IMR-90 (cell line): ENCODE measurements at regions not wholly inside any gene's neighbourhood (a gene's known extent, or its start where the extent isn't known, plus 50 kb on each side); places are given as distances from the start of the nearest gene placed in this dataset.

Experiments
- ATAC-seq: fragments of 200-7000 bp; cut with Tn5 transposase; 2 replicates; pipeline ENCODE4 v1.9.1; 2020; ENCODE audit warnings: low read depth, mild to moderate bottlenecking, moderate library complexity
- BruUV-seq: library from RNA; stranded (reverse); fragments of 400-500 nt; replicated peaks from 2 replicates; lab custom pipeline; 2021; lab: Mats Ljungman, UMichigan
- CTCF ChIA-PET: fragments of 300-600 bp; formaldehyde crosslinking; extraction: SDS; loops from one replicate; lab custom pipeline; 2021; ENCODE audit warnings: antibody characterized with exemption; lab: Yijun Ruan, JAX
- POLR2A ChIA-PET: fragments of 300-600 bp; sonication (Branson Sonifier 250); formaldehyde crosslinking; loops from one replicate; lab custom pipeline; 2022; ENCODE audit warnings: antibody characterized with exemption; ENCODE audit not compliant: unreplicated experiment; lab: Charles Lee
- DNase-seq: peaks from one replicate; pipeline ENCODE4 v3.0.0; 2013
- H2AFZ ChIP-seq: replicated peaks from 2 replicates; pipeline ENCODE3; 2013; ENCODE audit warnings: low read length, mild to moderate bottlenecking; ENCODE audit not compliant: poor library complexity
- H2AK5ac ChIP-seq: 2 replicates; pipeline ENCODE4 v1.6.1; 2013; ENCODE audit warnings: low read depth, low read length, inconsistent platforms
- H2AK9ac ChIP-seq: replicated peaks from 2 replicates; pipeline ENCODE3; 2013; ENCODE audit warnings: mild to moderate bottlenecking, low read depth, low read length, moderate library complexity; ENCODE audit not compliant: poor library complexity
- H2BK120ac ChIP-seq: 2 replicates; pipeline ENCODE4 v1.6.1; 2013; ENCODE audit warnings: low read depth, low read length, inconsistent platforms
- H2BK15ac ChIP-seq: 3 replicates; pipeline ENCODE4 v1.6.1; 2013; ENCODE audit warnings: low read depth, low read length, inconsistent platforms
- H2BK20ac ChIP-seq: 2 replicates; pipeline ENCODE4 v1.6.1; 2013; ENCODE audit warnings: low read depth, mild to moderate bottlenecking, inconsistent platforms, low read length, moderate library complexity
- H2BK5ac ChIP-seq: 2 replicates; pipeline ENCODE4 v1.6.1; 2013; ENCODE audit warnings: mild to moderate bottlenecking, low read depth, low read length, inconsistent platforms; ENCODE audit not compliant: poor library complexity, severe bottlenecking
- H3K14ac ChIP-seq: replicated peaks from 2 replicates; pipeline ENCODE4 v1.6.1; 2013; ENCODE audit warnings: low read depth, low read length, inconsistent platforms
- H3K18ac ChIP-seq: 2 replicates; pipeline ENCODE4 v1.6.1; 2013; ENCODE audit warnings: low read depth, low read length, control low read depth
- H3K23ac ChIP-seq: 2 replicates; pipeline ENCODE4 v1.6.1; 2013; ENCODE audit warnings: low read depth, low read length, inconsistent platforms
- H3K27ac ChIP-seq: 2 replicates; pipeline ENCODE4 v1.5.1; 2013; ENCODE audit warnings: mild to moderate bottlenecking, control low read depth, low read length; ENCODE audit not compliant: insufficient read depth
- H3K27me3 ChIP-seq: 2 replicates; pipeline ENCODE4 v1.6.1; 2013; ENCODE audit warnings: low read length; ENCODE audit not compliant: control insufficient read depth, insufficient read depth
- H3K36me3 ChIP-seq: 2 replicates; pipeline ENCODE4 v1.6.1; 2013; ENCODE audit warnings: low read length, mixed read lengths; ENCODE audit not compliant: control insufficient read depth, insufficient read depth
- H3K4ac ChIP-seq: 2 replicates; pipeline ENCODE4 v1.6.1; 2013; ENCODE audit warnings: low read depth, low read length, inconsistent platforms
- H3K4me1 ChIP-seq: 2 replicates; pipeline ENCODE4 v1.6.1; 2013; ENCODE audit warnings: low read length, mixed read lengths; ENCODE audit not compliant: control insufficient read depth, insufficient read depth
- H3K4me2 ChIP-seq: 2 replicates; pipeline ENCODE4 v1.6.1; 2013; ENCODE audit warnings: low read depth, mild to moderate bottlenecking, control low read depth, low read length, moderate library complexity
- H3K4me3 ChIP-seq: 2 replicates; pipeline ENCODE4 v1.5.1; 2013; ENCODE audit warnings: low read depth, mild to moderate bottlenecking, control low read depth, low read length, moderate library complexity; ENCODE audit not compliant: insufficient read depth
- H3K56ac ChIP-seq: 2 replicates; pipeline ENCODE4 v1.6.1; 2013; ENCODE audit warnings: low read length, inconsistent platforms; ENCODE audit not compliant: insufficient read depth; ENCODE audit errors: extremely low read depth
- H3K79me1 ChIP-seq, 2 experiments: 2 replicates each; pipeline ENCODE4 v1.6.1; 2013; ENCODE audit warnings: low read length in 2 of 2, inconsistent platforms in 1 of 2, low read depth in 1 of 2
- H3K9ac ChIP-seq: 2 replicates; pipeline ENCODE4 v1.6.1; 2013; ENCODE audit warnings: low read depth, low read length, control low read depth
- H3K9me1 ChIP-seq: 2 replicates; pipeline ENCODE4 v1.6.1; 2013; ENCODE audit warnings: low read length, inconsistent platforms; ENCODE audit not compliant: insufficient read depth
- H3K9me3 ChIP-seq: 2 replicates; pipeline ENCODE4 v1.6.1; 2013; ENCODE audit warnings: low read length; ENCODE audit not compliant: control insufficient read depth, insufficient read depth
- H4K20me1 ChIP-seq: 2 replicates; pipeline ENCODE4 v1.6.1; 2013; ENCODE audit warnings: low read length, inconsistent platforms; ENCODE audit not compliant: insufficient read depth
- H4K5ac ChIP-seq: 2 replicates; pipeline ENCODE4 v1.6.1; 2013; ENCODE audit warnings: mild to moderate bottlenecking, low read depth, low read length, control low read depth
- H4K8ac ChIP-seq, 2 experiments: 2 replicates each; pipeline ENCODE4 v1.6.1; 2013; ENCODE audit warnings: low read depth in 2 of 2, low read length in 2 of 2, control low read depth in 1 of 2, inconsistent platforms in 1 of 2
- H4K91ac ChIP-seq: 2 replicates; pipeline ENCODE4 v1.6.1; 2013; ENCODE audit warnings: low read depth, low read length, inconsistent platforms; ENCODE audit not compliant: insufficient read depth
- CTCF ChIP-seq: conservative IDR thresholded peaks from 2 replicates; pipeline ENCODE4 v1.5.1; 2012; ENCODE audit warnings: mild to moderate bottlenecking, low read depth, low read length, improper control_type of control experiment
- MAZ ChIP-seq: IDR thresholded peaks from 2 replicates; pipeline ENCODE4 v1.6.1; 2012; ENCODE audit warnings: low read depth, mild to moderate bottlenecking, low read length, improper control_type of control experiment, moderate library complexity, borderline replicate concordance
- NFE2L2 ChIP-seq: fragments of 150-350 bp; IDR thresholded peaks from 2 replicates; pipeline ENCODE4 v1.6.1; 2016; ENCODE audit warnings: low read depth, mild to moderate bottlenecking, low read length
- SMC3 ChIP-seq: fragments of 150-350 bp; IDR thresholded peaks from 2 replicates; pipeline ENCODE4 v1.6.1; 2016; ENCODE audit warnings: low read depth, mild to moderate bottlenecking, antibody characterized with exemption, low read length, moderate library complexity
- WGBS, 2 experiments: methylation state at CpG; one replicate each; pipeline versions ENCODE4 v1.1.5 to v1.1.7; 2013; ENCODE audit warnings: missing lambda C conversion rate in 2 of 2; ENCODE audit not compliant: insufficient read length in 1 of 2; ENCODE audit errors: extremely low coverage in 2 of 2; 5-methylcytosine and 5-hydroxymethylcytosine counted together
- dilution Hi-C: fragments of 300-500 bp; cut with HindIII; formaldehyde crosslinking; loops from one replicate; pipeline ENCODE4 v1.14.3; 2018; ENCODE audit warnings: low sequenced_read_pairs; ENCODE audit not compliant: unreplicated experiment
- in situ Hi-C: fragments of 300-500 bp; cut with MboI; formaldehyde crosslinking; loops from 3 replicates; pipeline ENCODE4 v1.14.3; 2019; ENCODE audit warnings: low sequenced_read_pairs, inconsistent platforms, mixed read lengths
- intact Hi-C: fragments of 100-400 bp; cut with micrococcal nuclease; formaldehyde crosslinking; loops from 2 replicates; pipeline ENCODE4 v1.10.0; 2022

- no peaks in the 10 kb centered on the region for H3K27me3 ChIP-seq
- H2BK15ac ChIP-seq: no peak overlapping the region
- no peaks in the 10 kb centered on the region for H3K9me1 ChIP-seq
- no peak overlapping the region for H3K27ac ChIP-seq
- H3K23ac ChIP-seq: no peak overlapping the region
- H2AK9ac ChIP-seq: no peak overlapping the region
- H3K9me3 ChIP-seq: no peaks in the 10 kb centered on the region
- H3K56ac ChIP-seq: no peak overlapping the region
- no peak overlapping the region for H2AFZ ChIP-seq
- ChIA-PET CTCF (interaction anchor here (0.6 kb wide), 1 partner anchor 70 kb away, joined by 4 read pairs; no protein-coding TSS in a partner anchor), POLR2A (no interaction called here)
- no peak overlapping the region for H2BK20ac ChIP-seq
- H3K18ac ChIP-seq: no peak overlapping the region
- no peaks in the 10 kb centered on the region for H3K4me1 ChIP-seq
- H2AK5ac ChIP-seq: no peak overlapping the region
- H4K20me1 ChIP-seq: no peaks in the 10 kb centered on the region
- H4K8ac ChIP-seq: no peak overlapping the region
- in situ Hi-C loops (no loop called here), intact Hi-C loops (no loop called here), dilution Hi-C loops (no loop called here)
- no peak overlapping the region for H3K4me2 ChIP-seq
- no peak overlapping the region for H3K4ac ChIP-seq
- no peak overlapping the region for H4K5ac ChIP-seq
- H4K91ac ChIP-seq: no peak overlapping the region
- no peak overlapping the region for H2BK120ac ChIP-seq
- no peak overlapping the region for H3K9ac ChIP-seq
- ATAC-seq (no peak), DNase-seq (no peak)
- no peaks in the 10 kb centered on the region for H3K36me3 ChIP-seq
- no peaks in the 10 kb centered on the region for H3K79me1 ChIP-seq
- TF ChIP-seq CTCF: no peak
- TF ChIP-seq NFE2L2: no peak
- TF ChIP-seq MAZ: no peak
- TF ChIP-seq SMC3: no peak
- no TSS peak for BruUV-seq
- WGBS, 2 experiments: no CpG with 5 or more reads among the region's 7 CpGs
- no peak overlapping the region for H2BK5ac ChIP-seq
- H3K14ac ChIP-seq: no peak overlapping the region
- no peak overlapping the region for H3K4me3 ChIP-seq
These were observed 761.9 kb upstream of the MMS22L start for GRCh38 chr6:98044791-98045470.
